Progenitor cell of endocrine pancreas (in vitro differentiated cells): ENCODE measurements at regions not wholly inside any gene's neighbourhood (a gene's known extent, or its start where the extent isn't known, plus 50 kb on each side); places are given as distances from the start of the nearest gene placed in this dataset.

Source experiments
- DNase-seq: peaks from one replicate; pipeline ENCODE4 v3.0.0; 2021; ENCODE audit warnings: low spot score; ENCODE audit not compliant: unreplicated experiment
- H3K27ac Mint-ChIP-seq: 2 replicates; pipeline ENCODE4 v1.8.0; 2021; ENCODE audit warnings: mild to moderate bottlenecking, moderate library complexity, mixed read lengths
- H3K27me3 Mint-ChIP-seq: 2 replicates; pipeline ENCODE4 v1.8.0; 2021; ENCODE audit warnings: mixed read lengths
- H3K36me3 Mint-ChIP-seq: 2 replicates; pipeline ENCODE4 v1.8.0; 2022; ENCODE audit warnings: mixed read lengths; ENCODE audit not compliant: insufficient read depth
- H3K4me1 Mint-ChIP-seq: 2 replicates; pipeline ENCODE4 v1.8.0; 2021; ENCODE audit warnings: low read depth, mixed read lengths
- H3K4me3 Mint-ChIP-seq: 2 replicates; pipeline ENCODE4 v1.8.0; 2021; ENCODE audit warnings: low read depth, mild to moderate bottlenecking, moderate library complexity, mixed read lengths
- H3K9me3 Mint-ChIP-seq: 2 replicates; pipeline ENCODE4 v1.8.0; 2021; ENCODE audit warnings: low read depth, mixed read lengths
- TF ChIP-seq, protein P1 (sequence below): fragments of 200-600 bp; sonication (generic); IDR thresholded peaks from one replicate; pipeline ENCODE4 v1.5.0; 2021; ENCODE audit warnings: antibody characterized with exemption, mild to moderate bottlenecking; ENCODE audit not compliant: unreplicated experiment

DNA sequence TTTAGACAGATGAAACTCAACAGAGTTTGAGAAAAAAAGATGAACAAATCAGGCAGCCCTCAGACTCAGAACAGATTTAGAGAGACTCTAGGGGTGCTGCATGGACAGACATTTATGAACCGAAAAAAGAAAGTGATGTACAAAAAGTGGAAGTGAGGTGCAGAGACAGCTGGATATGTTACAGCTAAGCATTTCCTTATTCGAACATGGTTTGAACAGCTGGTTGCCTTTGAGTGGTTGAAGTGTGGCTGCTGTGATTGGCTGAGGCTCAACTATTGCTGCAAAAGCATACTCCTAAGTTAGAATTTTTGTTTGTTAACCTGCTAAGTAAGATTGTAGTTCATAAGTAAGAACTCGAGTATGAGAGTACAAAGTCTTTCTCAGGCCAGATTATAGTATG lies 331.5 kb upstream of the PABPC4L start:
- Mint-ChIP-seq H3K4me1 (no peaks in the 10 kb centered on the region), H3K36me3 (no peaks in the 10 kb centered on the region), H3K27me3 (no peaks in the 10 kb centered on the region), H3K9me3 (no peaks in the 10 kb centered on the region), H3K27ac (no peak overlapping the region), H3K4me3 (no peak overlapping the region)
- DNase-seq: no peak
- TF ChIP-seq, protein P1, sequence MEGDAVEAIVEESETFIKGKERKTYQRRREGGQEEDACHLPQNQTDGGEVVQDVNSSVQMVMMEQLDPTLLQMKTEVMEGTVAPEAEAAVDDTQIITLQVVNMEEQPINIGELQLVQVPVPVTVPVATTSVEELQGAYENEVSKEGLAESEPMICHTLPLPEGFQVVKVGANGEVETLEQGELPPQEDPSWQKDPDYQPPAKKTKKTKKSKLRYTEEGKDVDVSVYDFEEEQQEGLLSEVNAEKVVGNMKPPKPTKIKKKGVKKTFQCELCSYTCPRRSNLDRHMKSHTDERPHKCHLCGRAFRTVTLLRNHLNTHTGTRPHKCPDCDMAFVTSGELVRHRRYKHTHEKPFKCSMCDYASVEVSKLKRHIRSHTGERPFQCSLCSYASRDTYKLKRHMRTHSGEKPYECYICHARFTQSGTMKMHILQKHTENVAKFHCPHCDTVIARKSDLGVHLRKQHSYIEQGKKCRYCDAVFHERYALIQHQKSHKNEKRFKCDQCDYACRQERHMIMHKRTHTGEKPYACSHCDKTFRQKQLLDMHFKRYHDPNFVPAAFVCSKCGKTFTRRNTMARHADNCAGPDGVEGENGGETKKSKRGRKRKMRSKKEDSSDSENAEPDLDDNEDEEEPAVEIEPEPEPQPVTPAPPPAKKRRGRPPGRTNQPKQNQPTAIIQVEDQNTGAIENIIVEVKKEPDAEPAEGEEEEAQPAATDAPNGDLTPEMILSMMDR: no peak

DNA sequence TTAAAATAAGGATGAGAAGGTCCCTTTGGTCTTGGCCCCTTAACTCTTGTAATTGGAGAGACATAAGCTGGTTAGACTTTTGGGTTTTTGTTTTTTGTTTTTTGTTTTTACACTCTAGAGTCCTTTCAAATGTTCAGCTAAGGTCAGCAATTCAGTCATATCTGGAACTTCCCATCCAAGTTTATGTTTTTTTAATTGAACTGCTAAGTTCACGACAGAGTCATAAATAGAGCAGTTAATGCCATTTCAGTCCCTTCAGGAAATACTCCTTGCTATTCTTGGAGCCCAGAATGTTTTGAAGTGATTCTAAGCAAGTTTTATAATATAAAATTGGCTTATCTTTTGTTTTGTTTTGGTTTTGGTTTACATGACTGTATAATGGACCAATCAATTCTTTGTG lies 329.4 kb upstream of the PABPC4L start:
- H3K4me1 Mint-ChIP-seq: no peaks in the 10 kb centered on the region
- TF ChIP-seq, protein P1: no peak
- H3K27ac Mint-ChIP-seq: no peak overlapping the region
- no peaks in the 10 kb centered on the region for H3K36me3 Mint-ChIP-seq
- H3K27me3 Mint-ChIP-seq: no peaks in the 10 kb centered on the region
- DNase-seq: no peak
- H3K9me3 Mint-ChIP-seq: no peaks in the 10 kb centered on the region
- no peak overlapping the region for H3K4me3 Mint-ChIP-seq

DNA sequence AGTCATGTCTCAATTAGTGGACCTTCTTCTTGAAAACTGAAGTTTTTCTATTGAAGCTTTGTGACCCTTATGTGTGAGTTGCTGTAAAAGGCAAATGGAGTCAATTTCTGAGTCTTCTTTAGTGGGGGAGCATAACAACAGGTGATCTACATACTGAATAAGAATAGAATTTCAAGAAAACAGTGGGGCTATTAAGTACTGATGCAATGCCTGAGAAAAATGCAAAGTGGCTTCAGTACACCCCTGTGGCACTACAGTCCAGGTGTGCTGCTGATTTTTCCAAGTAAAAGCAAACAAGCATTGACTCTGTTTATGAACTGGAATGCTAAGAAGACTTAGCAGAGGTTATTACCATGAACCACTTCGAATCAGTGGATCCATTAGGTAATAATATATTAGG lies 328.0 kb upstream of the PABPC4L start:
- TF ChIP-seq, protein P1: no peak
- no peak for DNase-seq
- Mint-ChIP-seq H3K27ac (no peak overlapping the region), H3K9me3 (no peaks in the 10 kb centered on the region), H3K4me3 (no peak overlapping the region), H3K27me3 (no peaks in the 10 kb centered on the region), H3K36me3 (no peaks in the 10 kb centered on the region), H3K4me1 (no peaks in the 10 kb centered on the region)

DNA sequence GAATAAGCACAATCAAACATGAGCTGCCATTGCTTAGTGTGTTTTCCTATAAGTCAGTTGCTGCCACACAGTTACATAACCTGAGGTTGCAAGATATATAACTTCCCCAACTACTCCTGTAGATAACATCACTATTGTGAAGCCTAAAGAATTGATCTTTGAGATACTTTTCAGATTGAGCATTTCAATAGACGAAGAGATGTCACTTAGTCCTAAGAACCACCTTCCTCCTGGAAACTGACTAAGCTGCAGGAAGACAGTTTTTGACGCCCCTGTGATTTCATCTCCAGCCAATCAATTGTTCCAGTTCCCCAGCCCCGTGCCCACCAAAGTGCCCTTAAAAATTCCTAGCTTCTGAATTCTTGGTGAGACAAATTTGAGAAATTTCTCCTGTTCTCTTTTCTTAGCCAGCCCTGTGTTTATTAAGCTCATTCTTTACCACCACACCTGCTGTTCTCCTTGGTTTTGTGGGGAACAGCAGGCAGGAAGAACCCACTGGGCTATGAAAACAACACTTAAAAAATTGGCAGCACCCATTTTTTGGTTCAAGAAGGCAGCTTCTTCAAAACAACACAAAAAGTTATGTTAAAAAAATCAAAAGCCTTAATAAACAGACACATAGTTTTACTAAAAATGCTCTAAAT lies 317.1 kb upstream of the PABPC4L start:
- no peaks in the 10 kb centered on the region for H3K9me3 Mint-ChIP-seq
- DNase-seq: no peak
- no peaks in the 10 kb centered on the region for H3K27me3 Mint-ChIP-seq
- TF ChIP-seq, protein P1: no peak
- no peak overlapping the region for H3K27ac Mint-ChIP-seq
- no peaks in the 10 kb centered on the region for H3K36me3 Mint-ChIP-seq
- H3K4me3 Mint-ChIP-seq: no peak overlapping the region
- H3K4me1 Mint-ChIP-seq: peaks cover 2% of the 10 kb centered on the region

DNA sequence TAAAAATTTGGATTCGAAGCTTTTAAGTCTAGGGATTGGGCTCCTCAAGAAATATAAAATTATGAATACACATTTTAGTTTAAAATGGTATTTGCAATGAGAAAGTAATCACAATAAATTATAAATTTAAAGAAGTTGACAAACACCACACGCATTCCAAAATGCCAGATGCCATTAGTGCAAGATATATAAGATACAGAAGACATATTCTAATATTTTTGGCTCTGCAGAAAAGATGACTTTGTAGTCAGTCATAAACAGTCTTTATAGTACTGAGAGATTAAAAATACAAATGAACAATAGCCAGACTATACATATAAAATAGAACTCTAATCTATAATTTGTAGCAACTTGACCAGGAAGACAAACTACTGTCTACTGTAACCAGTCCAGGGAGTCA lies 309.0 kb upstream of the PABPC4L start:
- TF ChIP-seq, protein P1: no peak
- Mint-ChIP-seq H3K27ac (no peak overlapping the region), H3K36me3 (no peaks in the 10 kb centered on the region), H3K27me3 (no peaks in the 10 kb centered on the region), H3K4me1 (peaks cover 2% of the 10 kb centered on the region), H3K9me3 (no peaks in the 10 kb centered on the region), H3K4me3 (no peak overlapping the region)
- DNase-seq: no peak
